Chondrocyte (in vitro differentiated cells): ENCODE measurements at regions not wholly inside any gene's neighbourhood (a gene's known extent, or its start where the extent isn't known, plus 50 kb on each side); places are given as distances from the start of the nearest gene placed in this dataset.

ENCODE experiments used
- DNase-seq: peaks from one replicate; pipeline ENCODE4 v3.0.0; 2021; ENCODE audit warnings: mixed read lengths, low spot score
- H3K27ac Mint-ChIP-seq: one replicate; pipeline ENCODE4 v1.8.0; 2021; ENCODE audit warnings: mild to moderate bottlenecking, moderate library complexity, mixed read lengths; ENCODE audit not compliant: unreplicated experiment
- H3K27me3 Mint-ChIP-seq: 2 replicates; pipeline ENCODE4 v1.8.0; 2021; ENCODE audit warnings: low read depth, mixed read lengths
- H3K36me3 Mint-ChIP-seq: 2 replicates; pipeline ENCODE4 v1.8.0; 2021; ENCODE audit warnings: low read depth, mixed read lengths
- H3K4me1 Mint-ChIP-seq: 2 replicates; pipeline ENCODE4 v1.8.0; 2021; ENCODE audit warnings: low read depth, mild to moderate bottlenecking, mixed read lengths
- H3K4me3 Mint-ChIP-seq: one replicate; pipeline ENCODE4 v1.8.0; 2021; ENCODE audit warnings: mild to moderate bottlenecking, moderate library complexity, mixed read lengths; ENCODE audit not compliant: unreplicated experiment
- H3K9me3 Mint-ChIP-seq: 2 replicates; pipeline ENCODE4 v1.8.0; 2021; ENCODE audit warnings: low read depth, mixed read lengths
- CTCF ChIP-seq: fragments of 200-600 bp; sonication (generic); IDR thresholded peaks from 2 replicates; pipeline ENCODE4 v1.5.0; 2021; ENCODE audit warnings: antibody characterized with exemption, mild to moderate bottlenecking, moderate library complexity

GRCh38 chr20:12375967-12376366 lies 458.3 kb downstream of the BTBD3 start:
- Mint-ChIP-seq H3K36me3 (no peaks in the 10 kb centered on the region), H3K27me3 (peaks cover 4% of the 10 kb centered on the region)
- DNase-seq, result no peak

GRCh38 chr20:12383821-12384220 lies 466.1 kb downstream of the BTBD3 start:
- Mint-ChIP-seq H3K27ac (no peak overlapping the region), H3K9me3 (no peaks in the 10 kb centered on the region), H3K36me3 (no peaks in the 10 kb centered on the region), H3K4me1 (no peaks in the 10 kb centered on the region), H3K4me3 (no peak overlapping the region), H3K27me3 (peaks cover 3% of the 10 kb centered on the region)
- no peak for TF ChIP-seq CTCF
- DNase-seq, result no peak

More at GRCh38 chr20:12375967-12376366, 458.3 kb downstream of the BTBD3 start:
- TF ChIP-seq CTCF, result no peak
- H3K4me1 Mint-ChIP-seq, result no peaks in the 10 kb centered on the region
- H3K4me3 Mint-ChIP-seq, result no peak overlapping the region
- H3K27ac Mint-ChIP-seq, result no peak overlapping the region
- no peaks in the 10 kb centered on the region for H3K9me3 Mint-ChIP-seq

GRCh38 chr20:12386821-12387220 lies 469.1 kb downstream of the BTBD3 start:
- no peak for DNase-seq
- Mint-ChIP-seq H3K9me3 (peaks cover 3% of the 10 kb centered on the region), H3K4me3 (no peak overlapping the region), H3K36me3 (no peaks in the 10 kb centered on the region), H3K4me1 (no peaks in the 10 kb centered on the region), H3K27ac (no peak overlapping the region), H3K27me3 (peaks cover 3% of the 10 kb centered on the region)
- no peak for TF ChIP-seq CTCF

GRCh38 chr20:12391099-12391498 lies 473.4 kb downstream of the BTBD3 start:
- no peak for DNase-seq
- no peak for TF ChIP-seq CTCF
- H3K4me1 Mint-ChIP-seq, result no peaks in the 10 kb centered on the region
- H3K36me3 Mint-ChIP-seq, result no peaks in the 10 kb centered on the region
- H3K9me3 Mint-ChIP-seq, result peaks cover 3% of the 10 kb centered on the region
- H3K27ac Mint-ChIP-seq, result no peak overlapping the region
- no peak overlapping the region for H3K4me3 Mint-ChIP-seq
- peaks cover 1% of the 10 kb centered on the region for H3K27me3 Mint-ChIP-seq

GRCh38 chr20:12394786-12395185 lies 477.1 kb downstream of the BTBD3 start:
- DNase-seq, result no peak
- H3K4me3 Mint-ChIP-seq, result no peak overlapping the region
- H3K27ac Mint-ChIP-seq, result no peak overlapping the region
- no peaks in the 10 kb centered on the region for H3K36me3 Mint-ChIP-seq
- no peak for TF ChIP-seq CTCF
- H3K27me3 Mint-ChIP-seq, result no peaks in the 10 kb centered on the region
- H3K4me1 Mint-ChIP-seq, result no peaks in the 10 kb centered on the region
- peaks cover 3% of the 10 kb centered on the region for H3K9me3 Mint-ChIP-seq
